Ishikawa (cell line): ENCODE measurements at regions not wholly inside any gene's neighbourhood (a gene's known extent, or its start where the extent isn't known, plus 50 kb on each side); places are given as distances from the start of the nearest gene placed in this dataset.

Experiments used
- CEBPB ChIP-seq: IDR thresholded peaks from 2 replicates; pipeline ENCODE4 v1.6.1; 2012
- CREB1 ChIP-seq: IDR thresholded peaks from 2 replicates; pipeline ENCODE4 v1.6.1; 2012; ENCODE audit warnings: low read depth
- EGR1 ChIP-seq: IDR thresholded peaks from 2 replicates; pipeline ENCODE4 v1.6.1; 2012
- EP300 ChIP-seq: IDR thresholded peaks from 2 replicates; pipeline ENCODE4 v1.6.1; 2012; ENCODE audit warnings: borderline replicate concordance
- FOXM1 ChIP-seq: IDR thresholded peaks from 2 replicates; pipeline ENCODE4 v1.6.1; 2012; ENCODE audit warnings: low read depth, borderline replicate concordance
- MAX ChIP-seq: IDR thresholded peaks from 2 replicates; pipeline ENCODE4 v1.6.1; 2012
- NFIC ChIP-seq: IDR thresholded peaks from 2 replicates; pipeline ENCODE4 v1.6.1; 2012
- RAD21 ChIP-seq: IDR thresholded peaks from 2 replicates; pipeline ENCODE4 v1.6.1; 2012; ENCODE audit warnings: low read depth
- TAF1 ChIP-seq: IDR thresholded peaks from 2 replicates; pipeline ENCODE4 v1.6.1; 2012; ENCODE audit warnings: low read depth, mild to moderate bottlenecking
- TCF12 ChIP-seq: IDR thresholded peaks from 2 replicates; pipeline ENCODE4 v1.6.1; 2012; ENCODE audit warnings: low read depth
- TEAD4 ChIP-seq: IDR thresholded peaks from 2 replicates; pipeline ENCODE4 v1.6.1; 2012
- YY1 ChIP-seq: IDR thresholded peaks from 2 replicates; pipeline ENCODE4 v1.6.1; 2012; ENCODE audit warnings: low read depth
- ZBTB7A ChIP-seq: IDR thresholded peaks from 2 replicates; pipeline ENCODE4 v1.6.1; 2012; ENCODE audit warnings: low read depth
- TF ChIP-seq, protein P1 (sequence below): IDR thresholded peaks from 2 replicates; pipeline ENCODE4 v1.6.1; 2012; ENCODE audit warnings: low read depth, mild to moderate bottlenecking
- TF ChIP-seq, protein P2 (sequence below): IDR thresholded peaks from 2 replicates; pipeline ENCODE4 v1.6.1; 2012

DNA sequence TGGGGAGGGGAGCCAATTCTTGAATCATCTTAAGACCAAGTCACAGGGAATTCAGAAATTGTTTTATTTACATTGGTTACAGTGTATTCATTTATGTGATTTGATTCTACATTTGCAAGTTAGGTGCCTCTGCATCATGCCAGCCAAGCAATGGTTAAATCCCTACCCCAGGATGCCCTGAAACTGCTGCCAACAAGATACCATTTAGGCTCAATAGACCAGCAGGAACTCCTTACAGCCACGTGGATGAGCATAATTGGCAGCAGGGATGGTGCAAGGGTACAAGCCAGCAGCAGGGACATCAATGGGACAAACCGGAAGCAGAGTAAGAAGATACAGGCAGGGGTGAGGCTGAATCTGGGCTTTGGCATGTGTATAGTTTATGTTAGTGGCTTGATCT lies 72.4 kb upstream of the NBEA start:
- TF ChIP-seq, protein P1, sequence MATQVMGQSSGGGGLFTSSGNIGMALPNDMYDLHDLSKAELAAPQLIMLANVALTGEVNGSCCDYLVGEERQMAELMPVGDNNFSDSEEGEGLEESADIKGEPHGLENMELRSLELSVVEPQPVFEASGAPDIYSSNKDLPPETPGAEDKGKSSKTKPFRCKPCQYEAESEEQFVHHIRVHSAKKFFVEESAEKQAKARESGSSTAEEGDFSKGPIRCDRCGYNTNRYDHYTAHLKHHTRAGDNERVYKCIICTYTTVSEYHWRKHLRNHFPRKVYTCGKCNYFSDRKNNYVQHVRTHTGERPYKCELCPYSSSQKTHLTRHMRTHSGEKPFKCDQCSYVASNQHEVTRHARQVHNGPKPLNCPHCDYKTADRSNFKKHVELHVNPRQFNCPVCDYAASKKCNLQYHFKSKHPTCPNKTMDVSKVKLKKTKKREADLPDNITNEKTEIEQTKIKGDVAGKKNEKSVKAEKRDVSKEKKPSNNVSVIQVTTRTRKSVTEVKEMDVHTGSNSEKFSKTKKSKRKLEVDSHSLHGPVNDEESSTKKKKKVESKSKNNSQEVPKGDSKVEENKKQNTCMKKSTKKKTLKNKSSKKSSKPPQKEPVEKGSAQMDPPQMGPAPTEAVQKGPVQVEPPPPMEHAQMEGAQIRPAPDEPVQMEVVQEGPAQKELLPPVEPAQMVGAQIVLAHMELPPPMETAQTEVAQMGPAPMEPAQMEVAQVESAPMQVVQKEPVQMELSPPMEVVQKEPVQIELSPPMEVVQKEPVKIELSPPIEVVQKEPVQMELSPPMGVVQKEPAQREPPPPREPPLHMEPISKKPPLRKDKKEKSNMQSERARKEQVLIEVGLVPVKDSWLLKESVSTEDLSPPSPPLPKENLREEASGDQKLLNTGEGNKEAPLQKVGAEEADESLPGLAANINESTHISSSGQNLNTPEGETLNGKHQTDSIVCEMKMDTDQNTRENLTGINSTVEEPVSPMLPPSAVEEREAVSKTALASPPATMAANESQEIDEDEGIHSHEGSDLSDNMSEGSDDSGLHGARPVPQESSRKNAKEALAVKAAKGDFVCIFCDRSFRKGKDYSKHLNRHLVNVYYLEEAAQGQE = no peak
- TF ChIP-seq TEAD4 (no peak), ZBTB7A (no peak)

GRCh38 chr13:34878329-34878728 lies 63.7 kb upstream of the NBEA start:
- no peak for TF ChIP-seq ZBTB7A
- TF ChIP-seq CEBPB = no peak
- no peak for TF ChIP-seq TAF1
- TF ChIP-seq YY1 = no peak
- TF ChIP-seq, protein P2, sequence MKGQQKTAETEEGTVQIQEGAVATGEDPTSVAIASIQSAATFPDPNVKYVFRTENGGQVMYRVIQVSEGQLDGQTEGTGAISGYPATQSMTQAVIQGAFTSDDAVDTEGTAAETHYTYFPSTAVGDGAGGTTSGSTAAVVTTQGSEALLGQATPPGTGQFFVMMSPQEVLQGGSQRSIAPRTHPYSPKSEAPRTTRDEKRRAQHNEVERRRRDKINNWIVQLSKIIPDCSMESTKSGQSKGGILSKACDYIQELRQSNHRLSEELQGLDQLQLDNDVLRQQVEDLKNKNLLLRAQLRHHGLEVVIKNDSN = no peak
- no peak for TF ChIP-seq EGR1
- TF ChIP-seq, protein P1 = no peak
- no peak for TF ChIP-seq NFIC
- TF ChIP-seq MAX = no peak
- TF ChIP-seq RAD21 = no peak
- no peak for TF ChIP-seq CREB1
- TF ChIP-seq EP300 = no peak
- TF ChIP-seq TEAD4 = no peak
- no peak for TF ChIP-seq FOXM1
- TF ChIP-seq TCF12 = no peak

- TF ChIP-seq RAD21 = no peak
- TF ChIP-seq, protein P2 = no peak
- TF ChIP-seq TEAD4 = no peak
- no peak for TF ChIP-seq YY1
- TF ChIP-seq, protein P1 = no peak
- no peak for TF ChIP-seq EGR1
- no peak for TF ChIP-seq CEBPB
- TF ChIP-seq EP300 = no peak
- TF ChIP-seq NFIC = no peak
- TF ChIP-seq TAF1 = no peak
- no peak for TF ChIP-seq CREB1
- no peak for TF ChIP-seq TCF12
- TF ChIP-seq MAX = no peak
- no peak for TF ChIP-seq FOXM1
- TF ChIP-seq ZBTB7A = no peak
Measured at GRCh38 chr13:34879851-34880250, 62.2 kb upstream of the NBEA start.

DNA sequence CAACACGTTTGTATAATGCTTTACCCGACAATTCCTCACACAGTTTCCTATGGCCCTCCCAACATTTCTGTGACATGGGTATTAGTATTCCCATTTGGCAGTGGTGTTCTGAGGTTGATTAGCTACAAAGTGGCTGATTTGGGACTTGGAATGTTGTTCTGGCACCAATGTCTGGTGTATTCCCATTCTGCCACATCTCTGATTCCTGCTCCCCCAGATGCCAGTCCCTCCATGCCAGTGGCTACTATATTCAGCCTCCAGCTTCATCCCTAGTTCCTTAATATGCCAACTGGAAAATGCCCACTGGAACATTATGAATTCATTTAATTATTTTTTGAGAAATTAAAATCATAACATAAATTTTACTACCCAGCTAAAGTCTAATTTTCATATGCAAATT lies 60.6 kb upstream of the NBEA start:
- TF ChIP-seq EP300 (no peak), RAD21 (no peak), CEBPB (no peak), EGR1 (no peak), FOXM1 (no peak), ZBTB7A (no peak), YY1 (no peak), TAF1 (no peak), NFIC (no peak)
- TF ChIP-seq, protein P2 = no peak
